ENCODE measurements at regions not wholly inside any gene's neighbourhood (a gene's known extent, or its start where the extent isn't known, plus 50 kb on each side); places are given as distances from the start of the nearest gene placed in this dataset.
"Not testable (repeated sequence)": the region's sequence is repeated elsewhere in the genome, so short reads cannot be mapped to it uniquely, and the experiment has no call there.

- Mint-ChIP-seq H3K36me3 (ENCODE audit: low read depth) (no peaks in the 10 kb centered on the region), H3K4me1 (ENCODE audit: low read depth) (no peaks in the 10 kb centered on the region), H3K27me3 (no peaks in the 10 kb centered on the region), H3K27ac (no peak overlapping the region), H3K9me3 (no peaks in the 10 kb centered on the region), H3K4me3 (no peak overlapping the region)
These were observed 345.5 kb upstream of the PAPPA start for GRCh38 chr9:115808108-115808507.

- H3K27ac Mint-ChIP-seq: no peak overlapping the region
- H3K9me3 Mint-ChIP-seq: no peaks in the 10 kb centered on the region
- no peak overlapping the region for H3K4me3 Mint-ChIP-seq
- H3K27me3 Mint-ChIP-seq: no peaks in the 10 kb centered on the region
- no peaks in the 10 kb centered on the region for H3K36me3 Mint-ChIP-seq (ENCODE audit: low read depth)
- H3K4me1 Mint-ChIP-seq (ENCODE audit: low read depth): no peaks in the 10 kb centered on the region
These were observed 344.9 kb upstream of the PAPPA start for GRCh38 chr9:115808695-115809094.

GRCh38 chr9:115810166-115810565, 343.4 kb upstream of the PAPPA start:
- Mint-ChIP-seq H3K27me3 (no peaks in the 10 kb centered on the region), H3K4me1 (ENCODE audit: low read depth) (no peaks in the 10 kb centered on the region), H3K4me3 (no peak overlapping the region), H3K36me3 (ENCODE audit: low read depth) (no peaks in the 10 kb centered on the region), H3K27ac (no peak overlapping the region), H3K9me3 (peaks cover 5% of the 10 kb centered on the region)

- H3K4me1 Mint-ChIP-seq (ENCODE audit: low read depth): no peaks in the 10 kb centered on the region
- H3K9me3 Mint-ChIP-seq: peaks cover 8% of the 10 kb centered on the region
- no peak overlapping the region for H3K4me3 Mint-ChIP-seq
- H3K36me3 Mint-ChIP-seq (ENCODE audit: low read depth): no peaks in the 10 kb centered on the region
- no peak overlapping the region for H3K27ac Mint-ChIP-seq
- H3K27me3 Mint-ChIP-seq: no peaks in the 10 kb centered on the region
These were observed 339.5 kb upstream of the PAPPA start for GRCh38 chr9:115814081-115814480.

- H3K27ac Mint-ChIP-seq: no peak overlapping the region
- no peaks in the 10 kb centered on the region for H3K36me3 Mint-ChIP-seq (ENCODE audit: low read depth)
- peaks cover 12% of the 10 kb centered on the region for H3K9me3 Mint-ChIP-seq
- no peaks in the 10 kb centered on the region for H3K4me1 Mint-ChIP-seq (ENCODE audit: low read depth)
- H3K27me3 Mint-ChIP-seq: no peaks in the 10 kb centered on the region
- no peak overlapping the region for H3K4me3 Mint-ChIP-seq
These were observed 337.8 kb upstream of the PAPPA start for GRCh38 chr9:115815786-115816185.

- not testable (repeated sequence) for H3K27ac Mint-ChIP-seq; H3K27me3 Mint-ChIP-seq; H3K4me1 Mint-ChIP-seq (ENCODE audit: low read depth); H3K4me3 Mint-ChIP-seq; H3K36me3 Mint-ChIP-seq (ENCODE audit: low read depth)
- peaks cover 12% of the 10 kb centered on the region for H3K9me3 Mint-ChIP-seq
These were observed 334.9 kb upstream of the PAPPA start for GRCh38 chr9:115818651-115819050.

GRCh38 chr9:115832031-115832430, 321.6 kb upstream of the PAPPA start:
- Mint-ChIP-seq H3K9me3 (peaks cover 11% of the 10 kb centered on the region), H3K27me3 (no peaks in the 10 kb centered on the region), H3K4me1 (ENCODE audit: low read depth) (no peaks in the 10 kb centered on the region), H3K27ac (no peak overlapping the region), H3K4me3 (no peak overlapping the region), H3K36me3 (ENCODE audit: low read depth) (no peaks in the 10 kb centered on the region)

- Mint-ChIP-seq H3K4me1 (ENCODE audit: low read depth) (no peaks in the 10 kb centered on the region), H3K4me3 (no peak overlapping the region), H3K9me3 (no peaks in the 10 kb centered on the region), H3K27me3 (no peaks in the 10 kb centered on the region), H3K27ac (no peak overlapping the region), H3K36me3 (ENCODE audit: low read depth) (no peaks in the 10 kb centered on the region)
These were observed 316.0 kb upstream of the PAPPA start for GRCh38 chr9:115837618-115838017.

GRCh38 chr9:115838417-115838816, 315.2 kb upstream of the PAPPA start:
- no peaks in the 10 kb centered on the region for H3K27me3 Mint-ChIP-seq

GRCh38 chr9:115844433-115844832, 309.2 kb upstream of the PAPPA start:
- not testable (repeated sequence) for H3K27ac Mint-ChIP-seq; H3K27me3 Mint-ChIP-seq; H3K9me3 Mint-ChIP-seq; H3K4me1 Mint-ChIP-seq (ENCODE audit: low read depth); H3K36me3 Mint-ChIP-seq (ENCODE audit: low read depth); H3K4me3 Mint-ChIP-seq

More at GRCh38 chr9:115838417-115838816, 315.2 kb upstream of the PAPPA start:
- H3K4me3 Mint-ChIP-seq: no peak overlapping the region
- no peaks in the 10 kb centered on the region for H3K9me3 Mint-ChIP-seq
- no peaks in the 10 kb centered on the region for H3K36me3 Mint-ChIP-seq (ENCODE audit: low read depth)
- no peaks in the 10 kb centered on the region for H3K4me1 Mint-ChIP-seq (ENCODE audit: low read depth)
- no peak overlapping the region for H3K27ac Mint-ChIP-seq

- H3K9me3 Mint-ChIP-seq: peaks cover 5% of the 10 kb centered on the region
- no peaks in the 10 kb centered on the region for H3K36me3 Mint-ChIP-seq (ENCODE audit: low read depth)
- no peaks in the 10 kb centered on the region for H3K4me1 Mint-ChIP-seq (ENCODE audit: low read depth)
- no peaks in the 10 kb centered on the region for H3K27me3 Mint-ChIP-seq
- no peak overlapping the region for H3K27ac Mint-ChIP-seq
- no peak overlapping the region for H3K4me3 Mint-ChIP-seq
These were observed 307.8 kb upstream of the PAPPA start for GRCh38 chr9:115845648-115846312.

GRCh38 chr9:115847216-115847615, 306.4 kb upstream of the PAPPA start:
- Mint-ChIP-seq H3K36me3 (ENCODE audit: low read depth) (no peaks in the 10 kb centered on the region), H3K27ac (no peak overlapping the region), H3K4me1 (ENCODE audit: low read depth) (no peaks in the 10 kb centered on the region), H3K4me3 (no peak overlapping the region), H3K9me3 (peaks cover 5% of the 10 kb centered on the region), H3K27me3 (no peaks in the 10 kb centered on the region)

GRCh38 chr9:115849679-115850412, 303.7 kb upstream of the PAPPA start:
- no peaks in the 10 kb centered on the region for H3K4me1 Mint-ChIP-seq (ENCODE audit: low read depth)
- no peak overlapping the region for H3K4me3 Mint-ChIP-seq
- no peaks in the 10 kb centered on the region for H3K9me3 Mint-ChIP-seq
- H3K36me3 Mint-ChIP-seq (ENCODE audit: low read depth): no peaks in the 10 kb centered on the region
- no peaks in the 10 kb centered on the region for H3K27me3 Mint-ChIP-seq
- H3K27ac Mint-ChIP-seq: no peak overlapping the region

GRCh38 chr9:115850548-115851304, 302.9 kb upstream of the PAPPA start:
- Mint-ChIP-seq H3K4me3 (no peak overlapping the region), H3K36me3 (ENCODE audit: low read depth) (no peaks in the 10 kb centered on the region), H3K9me3 (no peaks in the 10 kb centered on the region), H3K4me1 (ENCODE audit: low read depth) (no peaks in the 10 kb centered on the region), H3K27ac (no peak overlapping the region), H3K27me3 (no peaks in the 10 kb centered on the region)

- no peaks in the 10 kb centered on the region for H3K36me3 Mint-ChIP-seq (ENCODE audit: low read depth)
- H3K27me3 Mint-ChIP-seq: peaks cover 13% of the 10 kb centered on the region
- H3K4me1 Mint-ChIP-seq (ENCODE audit: low read depth): no peaks in the 10 kb centered on the region
- no peak overlapping the region for H3K4me3 Mint-ChIP-seq
- no peak overlapping the region for H3K27ac Mint-ChIP-seq
- no peaks in the 10 kb centered on the region for H3K9me3 Mint-ChIP-seq
These were observed 298.0 kb upstream of the PAPPA start for GRCh38 chr9:115855458-115856133.

Data from stimulated activated naive CD8-positive, alpha-beta T cell treated with anti-CD3 and anti-CD28 coated beads, Interleukin-15, Interleukin-2, amounts not matched to agents 100 ng/mL and 50 ng/mL, for 24 hours (primary cell).